Erythroblast (primary cell): ENCODE measurements at regions not wholly inside any gene's neighbourhood (a gene's known extent, or its start where the extent isn't known, plus 50 kb on each side); places are given as distances from the start of the nearest gene placed in this dataset.
"Not testable (repeated sequence)": the region's sequence is repeated elsewhere in the genome, so short reads cannot be mapped to it uniquely, and the experiment has no call there.

Experiments used
- DNase-seq, 2 experiments: peaks; one replicate each; lab custom pipeline; 2025; lab: John Stamatoyannopoulos, UW
- GATA1 ChIP-seq: IDR thresholded peaks from 2 replicates; pipeline ENCODE4 v1.6.1; 2011; ENCODE audit warnings: low read depth, mild to moderate bottlenecking, control low read depth, low read length, moderate library complexity
- POLR2A ChIP-seq: IDR thresholded peaks from 2 replicates; pipeline ENCODE4 v1.6.1; 2011; ENCODE audit warnings: mild to moderate bottlenecking, low read length

GRCh38 chr6:130713144-130713543 lies 114.1 kb upstream of the SMLR1 start:
- DNase-seq = no peak
- TF ChIP-seq POLR2A (no peak), GATA1 (no peak)

- TF ChIP-seq POLR2A (no peak), GATA1 (no peak)
These were observed 112.1 kb upstream of the SMLR1 start for GRCh38 chr6:130715058-130715457.

GRCh38 chr6:130716466-130716865 lies 110.7 kb upstream of the SMLR1 start:
- no peak for DNase-seq
- no peak for TF ChIP-seq GATA1
- no peak for TF ChIP-seq POLR2A

More at GRCh38 chr6:130715058-130715457, 112.1 kb upstream of the SMLR1 start:
- DNase-seq = no peak

- TF ChIP-seq GATA1 = no peak
- no peak for DNase-seq
These were observed 109.5 kb upstream of the SMLR1 start for GRCh38 chr6:130717657-130718056.

- TF ChIP-seq GATA1 = no peak
- TF ChIP-seq POLR2A = no peak
- no peak for DNase-seq
These were observed 107.0 kb upstream of the SMLR1 start for GRCh38 chr6:130720076-130720715.

- no peak for DNase-seq
- no peak for TF ChIP-seq GATA1
- TF ChIP-seq POLR2A = no peak
These were observed 103.1 kb upstream of the SMLR1 start for GRCh38 chr6:130724089-130724488.

GRCh38 chr6:130725551-130725950 lies 101.7 kb upstream of the SMLR1 start:
- TF ChIP-seq POLR2A (no peak), GATA1 (no peak)
- DNase-seq = no peak

- DNase-seq = not testable (repeated sequence)
These were observed 99.1 kb upstream of the SMLR1 start for GRCh38 chr6:130728064-130728463.

GRCh38 chr6:130730600-130730999 lies 96.6 kb upstream of the SMLR1 start:
- DNase-seq = no peak
- TF ChIP-seq POLR2A (no peak), GATA1 (no peak)

GRCh38 chr6:130734161-130734560 lies 93.0 kb upstream of the SMLR1 start:
- TF ChIP-seq GATA1 (no peak), POLR2A (no peak)
- no peak for DNase-seq

GRCh38 chr6:130740308-130740707 lies 86.9 kb upstream of the SMLR1 start:
- DNase-seq = no peak
- TF ChIP-seq POLR2A = no peak
- no peak for TF ChIP-seq GATA1

- DNase-seq = no peak
- TF ChIP-seq POLR2A = no peak
These were observed 85.0 kb upstream of the SMLR1 start for GRCh38 chr6:130742131-130742681.

GRCh38 chr6:130743175-130743574 lies 84.0 kb upstream of the SMLR1 start:
- DNase-seq = no peak
- no peak for TF ChIP-seq GATA1
- TF ChIP-seq POLR2A = no peak

GRCh38 chr6:130744576-130745366 lies 82.4 kb upstream of the SMLR1 start:
- TF ChIP-seq GATA1 = no peak
- no peak for TF ChIP-seq POLR2A

GRCh38 chr6:130748041-130748440 lies 79.2 kb upstream of the SMLR1 start:
- TF ChIP-seq GATA1 (no peak), POLR2A (no peak)
- DNase-seq = no peak

More at GRCh38 chr6:130744576-130745366, 82.4 kb upstream of the SMLR1 start:
- no peak for DNase-seq
